ENCODE measurements at regions not wholly inside any gene's neighbourhood (a gene's known extent, or its start where the extent isn't known, plus 50 kb on each side); places are given as distances from the start of the nearest gene placed in this dataset.

- no peak for DNase-seq (ENCODE audit: low read depth)
Observed at GRCh38 chr4:129346734-129347133, 250.8 kb downstream of the C4orf33 start.

GRCh38 chr4:129350834-129351721 lies 255.1 kb downstream of the C4orf33 start:
- DNase-seq (ENCODE audit: low read depth) = no peak

GRCh38 chr4:129352480-129352879 lies 256.5 kb downstream of the C4orf33 start:
- no peak for DNase-seq (ENCODE audit: low read depth)

GRCh38 chr4:129353490-129353889 lies 257.5 kb downstream of the C4orf33 start:
- DNase-seq (ENCODE audit: low read depth) = no peak

GRCh38 chr4:129355031-129355430 lies 259.1 kb downstream of the C4orf33 start:
- no peak for DNase-seq (ENCODE audit: low read depth)

- DNase-seq (ENCODE audit: low read depth) = no peak
Observed at GRCh38 chr4:129355516-129355915, 259.6 kb downstream of the C4orf33 start.

GRCh38 chr4:129358571-129358970 lies 262.6 kb downstream of the C4orf33 start:
- DNase-seq (ENCODE audit: low read depth) = no peak

GRCh38 chr4:129359461-129359860 lies 263.5 kb downstream of the C4orf33 start:
- DNase-seq (ENCODE audit: low read depth) = no peak

GRCh38 chr4:129362691-129363274 lies 266.8 kb downstream of the C4orf33 start:
- no peak for DNase-seq (ENCODE audit: low read depth)

GRCh38 chr4:129364747-129365452 lies 268.9 kb downstream of the C4orf33 start:
- DNase-seq (ENCODE audit: low read depth) = no peak

- DNase-seq (ENCODE audit: low read depth) = no peak
Observed at GRCh38 chr4:129369361-129370010, 273.5 kb downstream of the C4orf33 start.

GRCh38 chr4:129371065-129371464 lies 275.1 kb downstream of the C4orf33 start:
- DNase-seq (ENCODE audit: low read depth) = no peak

GRCh38 chr4:129371926-129372325 lies 276.0 kb downstream of the C4orf33 start:
- no peak for DNase-seq (ENCODE audit: low read depth)

- DNase-seq (ENCODE audit: low read depth) = no peak
Observed at GRCh38 chr4:129377131-129377845, 281.3 kb downstream of the C4orf33 start.

GRCh38 chr4:129378364-129378763 lies 282.4 kb downstream of the C4orf33 start:
- DNase-seq (ENCODE audit: low read depth) = no peak

GRCh38 chr4:129379429-129379828 lies 283.5 kb downstream of the C4orf33 start:
- no peak for DNase-seq (ENCODE audit: low read depth)

- no peak for DNase-seq (ENCODE audit: low read depth)
Observed at GRCh38 chr4:129384974-129385373, 289.0 kb downstream of the C4orf33 start.

GRCh38 chr4:129387666-129388065 lies 291.7 kb downstream of the C4orf33 start:
- DNase-seq (ENCODE audit: low read depth) = no peak

GRCh38 chr4:129393976-129394375 lies 298.0 kb downstream of the C4orf33 start:
- no peak for DNase-seq (ENCODE audit: low read depth)

- DNase-seq (ENCODE audit: low read depth) = no peak
Observed at GRCh38 chr4:129394635-129395034, 298.7 kb downstream of the C4orf33 start.

- no peak for DNase-seq (ENCODE audit: low read depth)
Observed at GRCh38 chr4:129403848-129404247, 307.9 kb downstream of the C4orf33 start.

GRCh38 chr4:129410115-129410514 lies 314.2 kb downstream of the C4orf33 start:
- DNase-seq (ENCODE audit: low read depth) = no peak

All from stimulated activated CD8-positive, alpha-beta memory T cell treated with anti-CD3 and anti-CD28 coated beads, Interleukin-15, amount 100 ng/mL, for 1 hour (primary cell).